CD4-positive, alpha-beta T cell (primary cell): ENCODE measurements at regions not wholly inside any gene's neighbourhood (a gene's known extent, or its start where the extent isn't known, plus 50 kb on each side); places are given as distances from the start of the nearest gene placed in this dataset.

ENCODE experiments used
- ATAC-seq: fragments of 200-7000 bp; cut with Tn5 transposase; one replicate; pipeline ENCODE4 v1.10.0; 2022; ENCODE audit warnings: mild to moderate bottlenecking; ENCODE audit not compliant: poor library complexity
- CTCF ChIA-PET: fragments of 350-600 bp; sonication (Branson Sonifier 250); formaldehyde crosslinking; loops from one replicate; lab custom pipeline; 2021; ENCODE audit warnings: antibody characterized with exemption, inconsistent platforms; lab: Charles Lee
- POLR2A ChIA-PET: fragments of 350-600 bp; sonication (Branson Sonifier 250); formaldehyde crosslinking; loops from one replicate; lab custom pipeline; 2021; ENCODE audit warnings: antibody characterized with exemption, inconsistent platforms; lab: Charles Lee
- DNase-seq, 14 experiments: peaks; one replicate each; pipeline ENCODE4 v3.0.0-alpha.2; 2013 to 2020; ENCODE audit warnings: mixed read lengths in 2 of 14
- H3K27ac ChIP-seq, 2 donors: one replicate each; pipeline versions ENCODE4 v1.5.1 to v1.7.0; 2013; ENCODE audit warnings: low read length in 2 of 2, low read depth in 1 of 2, mild to moderate bottlenecking in 1 of 2
- H3K27me3 ChIP-seq, 2 experiments: 1 replicate in 1 of 2; 2 replicates in 1 of 2; pipeline versions ENCODE4 v1.6.1 to v1.7.0; 2013; ENCODE audit warnings: low read length in 2 of 2, control low read depth in 1 of 2, mild to moderate bottlenecking in 1 of 2, moderate library complexity in 1 of 2; ENCODE audit not compliant: insufficient read depth in 2 of 2, control insufficient read depth in 1 of 2
- H3K36me3 ChIP-seq: one replicate; pipeline ENCODE4 v1.6.1; 2013; ENCODE audit warnings: low read length, control low read depth; ENCODE audit not compliant: insufficient read depth
- H3K4me1 ChIP-seq: one replicate; pipeline ENCODE4 v1.6.1; 2013; ENCODE audit warnings: low read length, control low read depth; ENCODE audit not compliant: insufficient read depth
- H3K4me3 ChIP-seq: one replicate; pipeline ENCODE4 v1.5.1; 2013; ENCODE audit warnings: mild to moderate bottlenecking, low read length, moderate library complexity
- H3K9me3 ChIP-seq, 2 experiments: 1 replicate in 1 of 2; 2 replicates in 1 of 2; pipeline versions ENCODE4 v1.6.1 to v1.7.0; 2013; ENCODE audit warnings: low read length in 2 of 2, mild to moderate bottlenecking in 2 of 2, control low read depth in 1 of 2, moderate library complexity in 1 of 2; ENCODE audit not compliant: control insufficient read depth in 1 of 2, insufficient read depth in 1 of 2
- H3K27ac Mint-ChIP-seq: one replicate; pipeline ENCODE4 v1.8.0; 2020; ENCODE audit warnings: mixed read lengths
- H3K27me3 Mint-ChIP-seq: one replicate; pipeline ENCODE4 v1.8.0; 2021; ENCODE audit warnings: mixed read lengths
- H3K36me3 Mint-ChIP-seq: one replicate; pipeline ENCODE4 v1.8.0; 2021; ENCODE audit warnings: low read depth, mixed read lengths
- H3K4me1 Mint-ChIP-seq: one replicate; pipeline ENCODE4 v1.8.0; 2021; ENCODE audit warnings: low read depth, mixed read lengths
- H3K4me3 Mint-ChIP-seq: one replicate; pipeline ENCODE4 v1.8.0; 2020; ENCODE audit warnings: mild to moderate bottlenecking, mixed read lengths
- H3K9me3 Mint-ChIP-seq: one replicate; pipeline ENCODE4 v1.8.0; 2020; ENCODE audit warnings: mixed read lengths
- intact Hi-C, 2 experiments: fragments of 100-400 bp; cut with DNase I in 1 of 2; cut with micrococcal nuclease in 1 of 2; formaldehyde crosslinking; loops; one replicate each; pipeline versions ENCODE4 v1.15.1 to v1.9.0; 2023 to 2025; cut with DNase I, micrococcal nuclease
- TF ChIP-seq, protein P1 (sequence below): fragments of 200-600 bp; IDR thresholded peaks from one replicate; pipeline ENCODE4 v1.8.0; 2022; ENCODE audit warnings: antibody characterized with exemption, mild to moderate bottlenecking

GRCh38 chr9:115300116-115300515 is 182.2 kb upstream of the TNC start:
- no peak overlapping the region for H3K4me3 Mint-ChIP-seq
- H3K36me3 Mint-ChIP-seq = no peaks in the 10 kb centered on the region
- DNase-seq = no peak
- H3K4me3 ChIP-seq = no peak overlapping the region
- CTCF ChIA-PET = no interaction called here
- no peaks in the 10 kb centered on the region for H3K4me1 Mint-ChIP-seq
- no peaks in the 10 kb centered on the region for H3K27me3 ChIP-seq
- H3K36me3 ChIP-seq = no peaks in the 10 kb centered on the region
- no peaks in the 10 kb centered on the region for H3K4me1 ChIP-seq
- intact Hi-C loops = no loop called here
- TF ChIP-seq, protein P1, sequence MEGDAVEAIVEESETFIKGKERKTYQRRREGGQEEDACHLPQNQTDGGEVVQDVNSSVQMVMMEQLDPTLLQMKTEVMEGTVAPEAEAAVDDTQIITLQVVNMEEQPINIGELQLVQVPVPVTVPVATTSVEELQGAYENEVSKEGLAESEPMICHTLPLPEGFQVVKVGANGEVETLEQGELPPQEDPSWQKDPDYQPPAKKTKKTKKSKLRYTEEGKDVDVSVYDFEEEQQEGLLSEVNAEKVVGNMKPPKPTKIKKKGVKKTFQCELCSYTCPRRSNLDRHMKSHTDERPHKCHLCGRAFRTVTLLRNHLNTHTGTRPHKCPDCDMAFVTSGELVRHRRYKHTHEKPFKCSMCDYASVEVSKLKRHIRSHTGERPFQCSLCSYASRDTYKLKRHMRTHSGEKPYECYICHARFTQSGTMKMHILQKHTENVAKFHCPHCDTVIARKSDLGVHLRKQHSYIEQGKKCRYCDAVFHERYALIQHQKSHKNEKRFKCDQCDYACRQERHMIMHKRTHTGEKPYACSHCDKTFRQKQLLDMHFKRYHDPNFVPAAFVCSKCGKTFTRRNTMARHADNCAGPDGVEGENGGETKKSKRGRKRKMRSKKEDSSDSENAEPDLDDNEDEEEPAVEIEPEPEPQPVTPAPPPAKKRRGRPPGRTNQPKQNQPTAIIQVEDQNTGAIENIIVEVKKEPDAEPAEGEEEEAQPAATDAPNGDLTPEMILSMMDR = no peak
- peaks cover 15% of the 10 kb centered on the region for H3K27me3 Mint-ChIP-seq
- H3K27ac ChIP-seq = no peak overlapping the region
- ATAC-seq = no peak
- H3K9me3 ChIP-seq = no peaks in the 10 kb centered on the region
- POLR2A ChIA-PET = no interaction called here
- no peak overlapping the region for H3K27ac Mint-ChIP-seq
- no peaks in the 10 kb centered on the region for H3K9me3 Mint-ChIP-seq

- TF ChIP-seq, protein P1 = no peak
- Mint-ChIP-seq H3K27ac (no peak overlapping the region), H3K36me3 (no peaks in the 10 kb centered on the region), H3K27me3 (peaks cover 13% of the 10 kb centered on the region), H3K9me3 (no peaks in the 10 kb centered on the region), H3K4me1 (no peaks in the 10 kb centered on the region), H3K4me3 (no peak overlapping the region)
- intact Hi-C loops = no loop called here
- H3K9me3 ChIP-seq = no peaks in the 10 kb centered on the region
- no peak overlapping the region for H3K27ac ChIP-seq
- DNase-seq (no peak), ATAC-seq (no peak)
- ChIA-PET POLR2A (no interaction called here), CTCF (no interaction called here)
- H3K27me3 ChIP-seq = no peaks in the 10 kb centered on the region
- H3K36me3 ChIP-seq = no peaks in the 10 kb centered on the region
- no peaks in the 10 kb centered on the region for H3K4me1 ChIP-seq
- H3K4me3 ChIP-seq = no peak overlapping the region
These were observed 182.9 kb upstream of the TNC start for GRCh38 chr9:115300874-115301273.

GRCh38 chr9:115301581-115301980 is 183.6 kb upstream of the TNC start:
- no peaks in the 10 kb centered on the region for H3K9me3 Mint-ChIP-seq
- TF ChIP-seq, protein P1 = no peak
- H3K4me3 Mint-ChIP-seq = no peak overlapping the region
- Histone ChIP-seq H3K27me3 (no peaks in the 10 kb centered on the region), H3K27ac (no peak overlapping the region), H3K36me3 (no peaks in the 10 kb centered on the region), H3K4me3 (no peak overlapping the region), H3K9me3 (no peaks in the 10 kb centered on the region), H3K4me1 (no peaks in the 10 kb centered on the region)
- ChIA-PET POLR2A (no interaction called here), CTCF (no interaction called here)
- H3K4me1 Mint-ChIP-seq = no peaks in the 10 kb centered on the region
- H3K36me3 Mint-ChIP-seq = no peaks in the 10 kb centered on the region
- H3K27me3 Mint-ChIP-seq = peaks cover 15% of the 10 kb centered on the region
- no peak overlapping the region for H3K27ac Mint-ChIP-seq
- DNase-seq = no peak
- ATAC-seq = no peak
- intact Hi-C loops = no loop called here
